NT2/D1 (cell line): ENCODE measurements at regions not wholly inside any gene's neighbourhood (a gene's known extent, or its start where the extent isn't known, plus 50 kb on each side); places are given as distances from the start of the nearest gene placed in this dataset.

Experiments used
- SUZ12 ChIP-seq: IDR thresholded peaks from 2 replicates; pipeline ENCODE4 v1.6.1; 2011; ENCODE audit not compliant: insufficient read length, insufficient read depth; ENCODE audit errors: extremely low read depth
- ZNF274 ChIP-seq: IDR thresholded peaks from 2 replicates; pipeline ENCODE4 v1.6.1; 2011; ENCODE audit warnings: mild to moderate bottlenecking, low read depth, low read length

DNA sequence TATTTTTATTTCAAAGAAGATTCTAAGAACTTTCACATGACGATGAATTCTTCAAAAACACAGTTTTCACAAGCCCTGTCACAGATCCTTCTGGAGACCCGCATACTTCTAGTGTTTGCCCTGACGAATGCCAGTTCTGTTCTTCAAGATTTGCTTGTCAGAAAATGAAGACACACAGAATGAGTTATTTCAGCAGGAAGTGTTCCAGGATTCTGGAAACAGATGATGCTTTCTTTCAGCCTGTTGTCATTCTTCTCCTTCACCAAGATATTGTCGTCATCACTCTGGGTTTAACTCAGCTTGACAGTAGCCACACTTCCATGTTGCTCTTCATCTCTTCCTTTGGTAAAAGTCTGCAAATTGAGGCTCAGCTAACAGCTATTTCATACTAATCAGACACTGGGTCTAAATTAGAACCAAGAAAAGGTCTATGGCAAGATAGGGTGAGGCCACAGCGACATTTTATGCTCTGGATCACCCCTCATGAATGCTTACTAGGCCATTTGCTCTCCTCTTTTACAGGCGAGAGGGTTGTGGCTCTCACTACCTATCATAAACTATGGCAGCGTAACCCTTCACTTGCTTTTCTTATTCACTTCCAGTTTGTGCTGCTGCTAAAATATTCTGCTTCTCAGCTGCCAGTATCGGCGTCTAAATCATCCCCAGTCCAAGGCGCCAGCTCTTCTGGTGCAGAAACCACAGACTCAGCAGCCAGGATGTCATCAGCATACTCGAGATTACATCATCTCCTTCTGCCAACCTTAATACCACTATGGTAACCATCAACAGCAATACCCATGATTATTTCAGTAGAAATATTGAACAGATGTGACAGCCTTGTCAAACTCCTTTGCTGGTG lies 159.6 kb upstream of the TBCA start:
- TF ChIP-seq ZNF274 (no peak), SUZ12 (no peak)
